ENCODE measurements at regions not wholly inside any gene's neighbourhood (a gene's known extent, or its start where the extent isn't known, plus 50 kb on each side); places are given as distances from the start of the nearest gene placed in this dataset.

- TF ChIP-seq CTCF (IDR thresholded peaks at IDR 0.05) (no peak), POLR2A (IDR thresholded peaks at IDR 0.05) (no peak), POLR2AphosphoS5 (IDR thresholded peaks at IDR 0.05; ENCODE audit: insufficient read depth in 1 of 2, low read depth in 1 of 2) (no peak)
Observed at GRCh38 chrX:144042271-144042670, 158.4 kb downstream of the UBE2NL start.
